Neuronal stem cell (in vitro differentiated cells): ENCODE measurements at regions not wholly inside any gene's neighbourhood (a gene's known extent, or its start where the extent isn't known, plus 50 kb on each side); places are given as distances from the start of the nearest gene placed in this dataset.
A peak's percentile ranks its signal among the peaks of the same experiment; 100 is the strongest.

Source experiments
- DNase-seq: peaks from one replicate; pipeline ENCODE4 v3.0.0-alpha.2; 2013; ENCODE audit warnings: low spot score
- H2AFZ ChIP-seq: one replicate; pipeline ENCODE4 v1.6.1; 2013; ENCODE audit warnings: mild to moderate bottlenecking, low read length, inconsistent platforms
- H2AK5ac ChIP-seq: 2 replicates; pipeline ENCODE4 v1.6.1; 2013; ENCODE audit warnings: low read depth, mild to moderate bottlenecking, inconsistent platforms, low read length, moderate library complexity, mixed read lengths
- H2BK120ac ChIP-seq: 2 replicates; pipeline ENCODE4 v1.6.1; 2013; ENCODE audit warnings: low read depth, mild to moderate bottlenecking, inconsistent platforms, low read length, moderate library complexity, mixed read lengths
- H2BK12ac ChIP-seq: one replicate; pipeline ENCODE4 v1.6.1; 2013; ENCODE audit warnings: low read length, inconsistent platforms
- H2BK15ac ChIP-seq: 2 replicates; pipeline ENCODE4 v1.6.1; 2013; ENCODE audit warnings: mild to moderate bottlenecking, low read length, inconsistent platforms, mixed read lengths
- H2BK5ac ChIP-seq: one replicate; pipeline ENCODE4 v1.6.1; 2013; ENCODE audit warnings: inconsistent platforms, mild to moderate bottlenecking, low read length, moderate library complexity
- H3K14ac ChIP-seq: one replicate; pipeline ENCODE4 v1.6.1; 2013; ENCODE audit warnings: low read length, inconsistent platforms
- H3K18ac ChIP-seq: 2 replicates; pipeline ENCODE4 v1.6.1; 2013; ENCODE audit warnings: low read length, inconsistent platforms
- H3K23ac ChIP-seq: 2 replicates; pipeline ENCODE4 v1.6.1; 2013; ENCODE audit warnings: low read depth, mild to moderate bottlenecking, mixed read lengths, low read length, inconsistent platforms; ENCODE audit not compliant: poor library complexity
- H3K27ac ChIP-seq: replicated peaks from 3 replicates; pipeline ENCODE4 v1.5.1; 2013; ENCODE audit warnings: low read length, inconsistent platforms
- H3K27me3 ChIP-seq, 3 experiments: 2 replicates each; pipeline ENCODE4 v1.6.1; 2013; ENCODE audit warnings: low read length in 3 of 3, mild to moderate bottlenecking in 2 of 3, inconsistent platforms in 1 of 3, low read depth in 1 of 3, mixed read lengths in 1 of 3, moderate library complexity in 1 of 3; ENCODE audit not compliant: control insufficient read depth in 3 of 3, insufficient read depth in 3 of 3
- H3K36me3 ChIP-seq, 2 donors: replicated peaks in 1 of 2; 2 replicates each; pipeline ENCODE4 v1.6.1; 2013; ENCODE audit warnings: low read length in 2 of 2; ENCODE audit not compliant: control insufficient read depth in 2 of 2, insufficient read depth in 2 of 2
- H3K4ac ChIP-seq: 2 replicates; pipeline ENCODE4 v1.6.1; 2013; ENCODE audit warnings: inconsistent platforms, mild to moderate bottlenecking, low read length, moderate library complexity
- H3K4me1 ChIP-seq, 2 donors: 1 replicate in 1 of 2; 2 replicates in 1 of 2; pipeline ENCODE4 v1.6.1; 2013; ENCODE audit warnings: low read length in 2 of 2, low read depth in 1 of 2; ENCODE audit not compliant: control insufficient read depth in 2 of 2, insufficient read depth in 1 of 2
- H3K4me2 ChIP-seq: one replicate; pipeline ENCODE4 v1.6.1; 2013; ENCODE audit warnings: mild to moderate bottlenecking, low read length, inconsistent platforms; ENCODE audit not compliant: insufficient read depth, poor library complexity, severe bottlenecking
- H3K4me3 ChIP-seq, 2 donors: 2 replicates each; pipeline ENCODE4 v1.5.1; 2013; ENCODE audit warnings: low read length in 2 of 2, mild to moderate bottlenecking in 2 of 2, inconsistent platforms in 1 of 2, moderate library complexity in 1 of 2
- H3K79me1 ChIP-seq: one replicate; pipeline ENCODE4 v1.6.1; 2013; ENCODE audit warnings: low read depth, mild to moderate bottlenecking, inconsistent platforms, low read length, moderate library complexity
- H3K9ac ChIP-seq: one replicate; pipeline ENCODE4 v1.6.1; 2013; ENCODE audit warnings: mild to moderate bottlenecking, low read depth, low read length, inconsistent platforms; ENCODE audit not compliant: poor library complexity
- H3K9me3 ChIP-seq, 2 donors: replicated peaks in 1 of 2; 2 replicates each; pipeline versions ENCODE3 to v1.6.1; 2013; ENCODE audit warnings: low read length in 2 of 2, mild to moderate bottlenecking in 2 of 2, inconsistent platforms in 1 of 2, low read depth in 1 of 2, mixed read lengths in 1 of 2, moderate library complexity in 1 of 2; ENCODE audit not compliant: control insufficient read depth in 2 of 2, insufficient read depth in 1 of 2
- H4K8ac ChIP-seq: one replicate; pipeline ENCODE4 v1.6.1; 2013; ENCODE audit warnings: low read depth, mild to moderate bottlenecking, inconsistent platforms, low read length, moderate library complexity
- H4K91ac ChIP-seq: one replicate; pipeline ENCODE4 v1.6.1; 2013; ENCODE audit warnings: low read length, low read depth, mild to moderate bottlenecking, inconsistent platforms; ENCODE audit not compliant: poor library complexity
- WGBS, 2 donors: extraction: QIAGEN DNeasy Blood & Tissue Kit; methylation state at CpG; one replicate each; pipeline ENCODE4 v1.1.7; 2013; ENCODE audit warnings: missing lambda C conversion rate in 2 of 2, mixed read lengths in 1 of 2; ENCODE audit not compliant: insufficient read length in 2 of 2, insufficient replicate concordance in 1 of 2; ENCODE audit errors: extremely low coverage in 2 of 2; 5-methylcytosine and 5-hydroxymethylcytosine counted together

- no peaks in the 10 kb centered on the region for H3K9me3 ChIP-seq
- H3K4me2 ChIP-seq: no peak overlapping the region
- no peak overlapping the region for H4K91ac ChIP-seq
- H2BK15ac ChIP-seq: no peak overlapping the region
- H3K9ac ChIP-seq: no peak overlapping the region
- no peak overlapping the region for H2BK12ac ChIP-seq
- no peak overlapping the region for H3K14ac ChIP-seq
- H2BK120ac ChIP-seq: no peak overlapping the region
- no peaks in the 10 kb centered on the region for H3K27me3 ChIP-seq
- WGBS, 2 donors: no CpG with 5 or more reads among the region's 1 CpG
- no peaks in the 10 kb centered on the region for H3K79me1 ChIP-seq
- H3K4me1 ChIP-seq: peaks cover 3 to 4% of the 10 kb centered on the region in 2 donors
- no peak overlapping the region for H2AK5ac ChIP-seq
- no peak overlapping the region for H4K8ac ChIP-seq
- no peak for DNase-seq
- H3K4me3 ChIP-seq: no peak overlapping the region
- H3K18ac ChIP-seq: no peak overlapping the region
- no peak overlapping the region for H3K27ac ChIP-seq
- peak overlapping the region; percentile 74 for H2AFZ ChIP-seq
- no peak overlapping the region for H3K4ac ChIP-seq
- no peak overlapping the region for H3K23ac ChIP-seq
- H3K36me3 ChIP-seq: no peaks in the 10 kb centered on the region
- H2BK5ac ChIP-seq: no peak overlapping the region
Measured at GRCh38 chr5:115458416-115458815, 86.2 kb downstream of the FEM1C start.

DNA sequence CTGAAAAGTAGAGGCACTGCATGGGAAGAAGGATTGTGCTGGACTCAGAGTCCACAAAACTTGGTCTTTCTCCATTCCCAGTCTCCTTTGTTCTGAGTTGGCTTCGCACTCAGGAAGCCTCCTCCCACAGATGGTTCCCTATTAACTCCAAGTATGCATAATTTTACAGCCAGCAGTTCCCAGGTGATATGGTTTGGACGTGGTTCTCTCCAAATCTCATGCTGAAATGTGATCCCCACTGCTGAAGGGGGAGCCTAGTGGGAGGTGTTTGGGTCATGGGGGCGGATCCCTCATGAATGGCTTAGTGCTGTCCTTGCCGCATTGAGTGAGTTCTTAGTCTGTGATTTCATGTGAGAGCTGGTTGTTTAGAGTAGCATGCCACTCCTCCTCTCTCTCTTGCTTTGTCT lies 86.6 kb downstream of the FEM1C start:
- no peak overlapping the region for H2BK15ac ChIP-seq
- no peak overlapping the region for H3K23ac ChIP-seq
- no peak overlapping the region for H4K8ac ChIP-seq
- no peak overlapping the region for H2BK12ac ChIP-seq
- H2AK5ac ChIP-seq: no peak overlapping the region
- H3K4me3 ChIP-seq: no peak overlapping the region
- H3K27me3 ChIP-seq: no peaks in the 10 kb centered on the region
- peak overlapping the region; percentile 74 for H2AFZ ChIP-seq
- H3K9ac ChIP-seq: no peak overlapping the region
- H3K18ac ChIP-seq: no peak overlapping the region
- H3K27ac ChIP-seq: no peak overlapping the region
- no peaks in the 10 kb centered on the region for H3K36me3 ChIP-seq
- H3K4ac ChIP-seq: no peak overlapping the region
- H3K9me3 ChIP-seq: no peaks in the 10 kb centered on the region
- no peak overlapping the region for H4K91ac ChIP-seq
- H3K4me2 ChIP-seq: no peak overlapping the region
- no peak overlapping the region for H2BK120ac ChIP-seq
- DNase-seq: no peak
- no peak overlapping the region for H2BK5ac ChIP-seq
- H3K4me1 ChIP-seq: peaks cover 3 to 4% of the 10 kb centered on the region in 2 donors
- no peaks in the 10 kb centered on the region for H3K79me1 ChIP-seq
- H3K14ac ChIP-seq: no peak overlapping the region
- WGBS, 2 donors: no CpG with 5 or more reads among the region's 4 CpGs

DNA sequence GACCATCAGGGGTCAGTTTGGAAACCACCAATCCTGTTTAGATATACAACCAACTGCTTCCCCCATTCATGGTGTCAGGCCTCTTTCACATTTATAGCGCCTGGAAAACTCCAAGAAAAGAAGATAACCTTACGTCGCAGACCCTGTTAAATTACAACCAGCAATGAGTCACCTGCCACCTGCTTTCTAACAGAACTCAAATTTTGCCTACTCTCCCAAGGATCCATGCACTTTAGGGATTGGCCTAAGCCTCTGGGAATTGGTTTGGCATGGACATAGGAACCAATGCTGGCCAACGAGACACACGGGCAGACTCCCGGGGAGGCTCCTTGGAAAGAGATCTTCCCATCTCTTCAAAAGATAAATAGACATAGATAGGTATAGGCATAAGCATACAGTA lies 87.0 kb downstream of the FEM1C start:
- no peak overlapping the region for H3K14ac ChIP-seq
- H3K4ac ChIP-seq: no peak overlapping the region
- H3K9me3 ChIP-seq: no peaks in the 10 kb centered on the region
- H3K36me3 ChIP-seq: no peaks in the 10 kb centered on the region
- no peak overlapping the region for H3K23ac ChIP-seq
- WGBS, 2 donors: no CpG with 5 or more reads among the region's 6 CpGs
- DNase-seq: no peak
- peak overlapping the region; percentile 74 for H2AFZ ChIP-seq
- H3K4me1 ChIP-seq: peaks cover 3 to 4% of the 10 kb centered on the region in 2 donors
- no peak overlapping the region for H2BK15ac ChIP-seq
- no peak overlapping the region for H2BK12ac ChIP-seq
- no peak overlapping the region for H3K27ac ChIP-seq
- no peak overlapping the region for H3K9ac ChIP-seq
- H3K4me2 ChIP-seq: no peak overlapping the region
- H2BK5ac ChIP-seq: no peak overlapping the region
- H3K18ac ChIP-seq: no peak overlapping the region
- H4K91ac ChIP-seq: no peak overlapping the region
- no peak overlapping the region for H2BK120ac ChIP-seq
- no peak overlapping the region for H4K8ac ChIP-seq
- no peak overlapping the region for H3K4me3 ChIP-seq
- no peak overlapping the region for H2AK5ac ChIP-seq
- peaks cover 0 to 2% (median 0%) of the 10 kb centered on the region in 3 experiments for H3K27me3 ChIP-seq
- no peaks in the 10 kb centered on the region for H3K79me1 ChIP-seq

DNA sequence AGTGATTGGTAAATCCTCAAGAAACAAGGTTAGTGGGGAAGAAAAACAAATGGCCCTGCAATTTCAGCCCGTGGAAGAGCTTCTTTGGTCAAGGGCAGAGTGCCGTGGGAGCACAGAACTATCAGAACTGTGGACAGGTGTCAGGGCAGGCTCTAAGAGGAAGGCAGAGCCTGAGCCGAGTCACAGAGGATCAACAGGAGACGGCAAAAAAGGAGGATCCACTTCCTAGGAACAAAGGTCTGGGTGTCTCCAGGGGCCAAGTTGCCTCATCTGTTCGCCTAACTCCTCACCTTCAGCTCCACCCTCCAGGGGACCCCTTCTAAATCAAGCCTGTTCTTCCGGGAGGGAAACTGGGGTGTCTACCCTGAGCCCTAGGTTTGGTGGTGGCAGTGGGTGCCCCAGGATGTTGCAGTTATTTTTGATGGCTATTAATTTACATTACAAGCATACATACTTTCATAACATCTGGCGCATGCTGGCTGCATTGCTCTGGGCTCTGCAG lies 88.0 kb downstream of the FEM1C start:
- Histone ChIP-seq H3K9ac (no peak overlapping the region), H4K91ac (no peak overlapping the region), H2AFZ (no peak overlapping the region), H3K27me3 (peaks cover 0 to 3% (median 0%) of the 10 kb centered on the region in 3 experiments), H3K4me1 (peaks cover 3 to 6% of the 10 kb centered on the region in 2 donors), H3K4me2 (no peak overlapping the region), H3K36me3 (no peaks in the 10 kb centered on the region), H3K79me1 (no peaks in the 10 kb centered on the region), H3K9me3 (no peaks in the 10 kb centered on the region), H2AK5ac (no peak overlapping the region), H2BK5ac (no peak overlapping the region), H2BK15ac (no peak overlapping the region), H3K27ac (no peak overlapping the region), H3K18ac (no peak overlapping the region), H4K8ac (no peak overlapping the region), H3K4ac (no peak overlapping the region), H2BK12ac (no peak overlapping the region), H3K4me3 (no peak overlapping the region), H2BK120ac (no peak overlapping the region), H3K14ac (no peak overlapping the region), H3K23ac (no peak overlapping the region)
- DNase-seq: no peak
- no CpG with 5 or more reads among the region's 7 CpGs for WGBS, 2 donors
